Parathyroid adenoma (tissue), 2 donors: ENCODE measurements at regions not wholly inside any gene's neighbourhood (a gene's known extent, or its start where the extent isn't known, plus 50 kb on each side); places are given as distances from the start of the nearest gene placed in this dataset.

Experiments
- H2AFZ ChIP-seq: fragments of 300-600 bp; sonication (generic); one replicate; pipeline ENCODE4 v1.7.0; 2017; ENCODE audit warnings: antibody characterized with exemption, mild to moderate bottlenecking
- H3K27ac ChIP-seq: fragments of 300-600 bp; sonication (generic); one replicate; pipeline ENCODE4 v1.7.0; 2017
- H3K27me3 ChIP-seq: fragments of 300-600 bp; sonication (generic); one replicate; pipeline ENCODE4 v1.7.0; 2017; ENCODE audit warnings: low read length; ENCODE audit not compliant: control insufficient read depth, insufficient read depth
- H3K36me3 ChIP-seq: fragments of 300-600 bp; sonication (generic); one replicate; pipeline ENCODE4 v1.7.0; 2017; ENCODE audit warnings: low read length; ENCODE audit not compliant: control insufficient read depth, insufficient read depth
- H3K4me1 ChIP-seq: fragments of 300-600 bp; sonication (generic); one replicate; pipeline ENCODE4 v1.7.0; 2017; ENCODE audit warnings: control low read depth
- H3K4me2 ChIP-seq: fragments of 300-600 bp; sonication (generic); one replicate; pipeline ENCODE4 v1.7.0; 2017; ENCODE audit warnings: low read length
- H3K4me3 ChIP-seq: fragments of 300-600 bp; sonication (generic); one replicate; pipeline ENCODE4 v1.7.0; 2017; ENCODE audit warnings: low read depth, low read length
- H3K79me2 ChIP-seq: fragments of 300-600 bp; sonication (generic); one replicate; pipeline ENCODE4 v1.7.0; 2017; ENCODE audit warnings: control low read depth
- H3K9ac ChIP-seq: fragments of 300-600 bp; sonication (generic); one replicate; pipeline ENCODE4 v1.7.0; 2017; ENCODE audit warnings: mild to moderate bottlenecking
- H3K9me3 ChIP-seq: fragments of 300-600 bp; sonication (generic); one replicate; pipeline ENCODE4 v1.7.0; 2017; ENCODE audit warnings: low read length; ENCODE audit not compliant: control insufficient read depth
- TF ChIP-seq, protein P1 (sequence below): fragments of 300-600 bp; sonication (generic); IDR thresholded peaks from one replicate; pipeline ENCODE4 v1.7.0; 2017; ENCODE audit warnings: antibody characterized with exemption, mild to moderate bottlenecking
- donor health status: primary hyperparathyroidism.

DNA sequence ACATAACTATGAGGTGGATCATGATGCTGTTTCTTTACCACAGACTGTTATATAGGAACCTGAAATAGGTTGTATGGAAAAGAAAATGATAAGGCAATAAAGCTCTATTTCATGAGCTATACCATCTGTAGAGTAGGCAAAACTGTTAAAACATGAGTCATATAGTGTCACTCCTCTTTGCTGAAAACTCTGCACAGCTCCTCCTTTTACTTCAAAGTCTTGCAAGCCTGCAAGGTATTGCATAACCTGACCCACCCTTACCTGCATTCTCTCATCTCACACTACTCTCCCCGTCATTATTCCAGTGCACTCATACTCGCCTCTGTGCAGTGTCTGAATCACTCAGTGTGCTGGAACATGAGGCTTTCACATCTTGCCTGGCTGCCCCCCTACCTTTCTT lies 790.1 kb downstream of the EFNA5 start:
- Histone ChIP-seq H3K36me3 (no peaks in the 10 kb centered on the region), H3K4me2 (no peak overlapping the region), H3K4me3 (no peak overlapping the region), H3K79me2 (no peaks in the 10 kb centered on the region), H2AFZ (no peak overlapping the region), H3K9ac (no peak overlapping the region), H3K4me1 (no peaks in the 10 kb centered on the region), H3K27me3 (no peaks in the 10 kb centered on the region), H3K27ac (no peak overlapping the region), H3K9me3 (no peaks in the 10 kb centered on the region)
- TF ChIP-seq, protein P1, sequence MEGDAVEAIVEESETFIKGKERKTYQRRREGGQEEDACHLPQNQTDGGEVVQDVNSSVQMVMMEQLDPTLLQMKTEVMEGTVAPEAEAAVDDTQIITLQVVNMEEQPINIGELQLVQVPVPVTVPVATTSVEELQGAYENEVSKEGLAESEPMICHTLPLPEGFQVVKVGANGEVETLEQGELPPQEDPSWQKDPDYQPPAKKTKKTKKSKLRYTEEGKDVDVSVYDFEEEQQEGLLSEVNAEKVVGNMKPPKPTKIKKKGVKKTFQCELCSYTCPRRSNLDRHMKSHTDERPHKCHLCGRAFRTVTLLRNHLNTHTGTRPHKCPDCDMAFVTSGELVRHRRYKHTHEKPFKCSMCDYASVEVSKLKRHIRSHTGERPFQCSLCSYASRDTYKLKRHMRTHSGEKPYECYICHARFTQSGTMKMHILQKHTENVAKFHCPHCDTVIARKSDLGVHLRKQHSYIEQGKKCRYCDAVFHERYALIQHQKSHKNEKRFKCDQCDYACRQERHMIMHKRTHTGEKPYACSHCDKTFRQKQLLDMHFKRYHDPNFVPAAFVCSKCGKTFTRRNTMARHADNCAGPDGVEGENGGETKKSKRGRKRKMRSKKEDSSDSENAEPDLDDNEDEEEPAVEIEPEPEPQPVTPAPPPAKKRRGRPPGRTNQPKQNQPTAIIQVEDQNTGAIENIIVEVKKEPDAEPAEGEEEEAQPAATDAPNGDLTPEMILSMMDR: no peak

DNA sequence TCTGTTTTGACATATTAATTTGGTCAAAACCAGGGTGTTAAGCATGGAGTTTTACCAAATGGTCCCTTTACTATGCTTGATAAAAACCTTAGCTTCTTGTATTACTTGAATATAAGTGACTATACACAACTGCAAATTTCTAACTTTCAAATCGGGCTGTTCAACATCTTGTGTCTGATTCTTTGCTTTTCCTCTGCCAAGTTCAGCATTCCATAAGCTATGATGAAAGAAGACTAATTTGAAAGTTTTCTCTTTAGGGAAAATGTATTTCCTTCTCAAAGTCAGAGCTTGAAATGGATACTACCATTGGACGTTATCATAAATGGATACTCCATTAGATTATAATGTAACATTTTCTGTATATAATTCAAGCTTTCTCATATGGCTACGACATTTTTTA lies 792.9 kb downstream of the EFNA5 start:
- H3K4me1 ChIP-seq: no peaks in the 10 kb centered on the region
- H3K79me2 ChIP-seq: no peaks in the 10 kb centered on the region
- H3K9ac ChIP-seq: no peak overlapping the region
- no peaks in the 10 kb centered on the region for H3K27me3 ChIP-seq
- no peak overlapping the region for H3K4me2 ChIP-seq
- H2AFZ ChIP-seq: no peak overlapping the region
- TF ChIP-seq, protein P1: no peak
- H3K36me3 ChIP-seq: no peaks in the 10 kb centered on the region
- no peaks in the 10 kb centered on the region for H3K9me3 ChIP-seq
- no peak overlapping the region for H3K4me3 ChIP-seq
- H3K27ac ChIP-seq: no peak overlapping the region

DNA sequence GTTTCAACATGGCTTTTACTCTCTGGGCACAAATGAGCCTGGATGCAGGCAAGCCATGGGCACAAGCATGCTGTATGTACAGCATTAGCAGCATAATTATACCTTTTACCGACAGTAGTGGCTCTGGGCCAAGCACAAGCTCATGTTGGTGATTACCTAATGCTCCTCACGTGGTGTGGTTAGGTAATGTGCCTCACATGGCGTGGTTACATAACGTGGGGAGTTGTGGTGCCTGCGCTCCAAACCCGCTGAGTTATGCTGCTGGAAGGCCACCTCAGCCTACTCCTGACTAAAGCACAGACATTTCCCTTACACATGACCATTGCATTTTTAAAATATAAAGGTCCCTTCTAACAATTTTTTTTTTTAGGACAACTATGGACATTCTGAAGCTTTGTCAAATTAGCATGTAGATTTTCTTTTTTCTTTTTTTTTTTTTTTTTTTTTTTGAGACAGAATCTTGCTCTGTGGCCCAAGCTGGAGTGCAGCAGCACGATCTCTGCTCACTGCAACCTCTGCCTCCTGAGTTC lies 794.0 kb downstream of the EFNA5 start:
- TF ChIP-seq, protein P1: no peak

DNA sequence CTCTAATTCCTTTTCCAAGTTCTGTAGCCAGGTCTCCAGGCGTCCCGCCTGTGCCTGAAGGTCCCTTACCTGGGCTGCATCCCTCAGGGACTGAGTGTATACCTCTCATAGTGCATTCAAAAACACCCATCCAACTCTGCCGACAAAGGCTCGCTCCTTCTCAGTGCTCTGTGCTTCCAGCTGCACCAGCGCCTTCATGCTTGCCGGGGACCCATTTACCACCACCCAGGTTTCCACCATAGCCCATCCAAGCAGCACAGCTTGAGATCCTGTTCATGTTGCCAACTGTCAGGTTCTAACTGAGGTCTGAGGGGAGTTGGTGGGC lies 794.5 kb downstream of the EFNA5 start:
- no peaks in the 10 kb centered on the region for H3K9me3 ChIP-seq
- H3K4me3 ChIP-seq: no peak overlapping the region
- no peaks in the 10 kb centered on the region for H3K27me3 ChIP-seq
- no peak overlapping the region for H2AFZ ChIP-seq
- no peaks in the 10 kb centered on the region for H3K79me2 ChIP-seq
- H3K4me1 ChIP-seq: no peaks in the 10 kb centered on the region
- no peak overlapping the region for H3K4me2 ChIP-seq
- no peak overlapping the region for H3K9ac ChIP-seq
- H3K27ac ChIP-seq: no peak overlapping the region
- TF ChIP-seq, protein P1: no peak
- no peaks in the 10 kb centered on the region for H3K36me3 ChIP-seq

More for the DNA sequence above, 794.0 kb downstream of the EFNA5 start:
- Histone ChIP-seq H3K36me3 (no peaks in the 10 kb centered on the region), H2AFZ (no peak overlapping the region), H3K27me3 (no peaks in the 10 kb centered on the region), H3K27ac (no peak overlapping the region), H3K9me3 (no peaks in the 10 kb centered on the region), H3K4me1 (no peaks in the 10 kb centered on the region), H3K9ac (no peak overlapping the region), H3K4me2 (no peak overlapping the region), H3K4me3 (no peak overlapping the region), H3K79me2 (no peaks in the 10 kb centered on the region)

DNA sequence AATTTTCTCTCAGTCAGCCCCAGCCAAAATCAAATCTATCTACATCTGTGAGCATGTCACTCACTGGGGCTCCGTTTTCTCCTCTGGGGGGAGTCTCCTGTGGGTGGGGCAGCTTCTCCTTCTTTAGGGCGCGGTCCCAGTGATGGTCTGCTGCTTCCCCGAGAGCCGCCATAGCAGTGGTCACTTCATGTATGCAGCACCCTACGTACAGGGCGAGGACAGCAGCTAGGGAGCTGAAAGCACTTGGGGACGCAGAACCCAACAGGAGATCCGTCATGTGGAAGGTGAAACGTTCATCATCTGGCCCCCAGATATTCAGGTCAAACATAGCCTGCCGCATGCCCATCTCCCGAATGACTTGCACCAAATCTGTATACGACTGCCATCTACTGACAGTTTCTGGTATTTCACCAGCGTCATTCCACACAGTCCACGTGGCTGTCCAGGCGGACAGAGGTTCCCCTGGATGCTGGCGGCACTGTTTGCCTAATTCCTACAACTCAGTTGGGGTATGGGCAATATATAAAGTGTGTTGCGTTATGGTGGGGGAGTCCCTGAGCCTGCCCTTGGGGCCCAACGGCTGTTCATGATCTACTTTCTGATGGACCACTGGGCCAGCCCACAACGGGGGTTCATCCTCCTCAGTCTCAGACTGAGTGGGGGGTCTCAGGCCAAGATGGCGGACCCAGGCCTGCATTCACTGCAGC lies 795.0 kb downstream of the EFNA5 start:
- Histone ChIP-seq H3K27me3 (no peaks in the 10 kb centered on the region), H3K4me3 (no peak overlapping the region), H3K9me3 (no peaks in the 10 kb centered on the region), H3K4me1 (no peaks in the 10 kb centered on the region), H3K9ac (no peak overlapping the region), H3K36me3 (no peaks in the 10 kb centered on the region), H3K27ac (no peak overlapping the region), H3K79me2 (no peaks in the 10 kb centered on the region), H3K4me2 (no peak overlapping the region), H2AFZ (no peak overlapping the region)
- TF ChIP-seq, protein P1: peak; percentile 23
